ENCODE measurements at regions not wholly inside any gene's neighbourhood (a gene's known extent, or its start where the extent isn't known, plus 50 kb on each side); places are given as distances from the start of the nearest gene placed in this dataset.
"Not testable (repeated sequence)": the region's sequence is repeated elsewhere in the genome, so short reads cannot be mapped to it uniquely, and the experiment has no call there.

DNA sequence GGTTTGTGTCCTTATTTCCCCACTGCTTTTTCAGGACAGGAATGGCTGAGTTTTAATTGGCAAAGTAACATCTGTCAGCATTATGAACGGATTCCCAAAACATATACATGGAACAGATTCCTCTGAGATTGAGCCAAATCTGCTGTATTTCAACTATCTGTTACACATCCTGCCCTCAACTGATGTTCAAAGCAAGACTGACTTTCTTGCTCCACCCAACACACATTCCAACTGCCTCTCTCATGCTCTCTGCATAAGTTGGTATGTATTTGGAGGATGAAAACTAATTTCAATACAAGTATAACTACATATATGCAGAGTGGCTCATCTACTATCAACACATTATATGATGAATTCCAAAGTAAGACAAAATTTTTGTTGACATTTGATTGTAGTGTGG is 342.2 kb downstream of the GATA3 start:
- peak; percentile 53 for DNase-seq
- Histone ChIP-seq H3K4me3 (no peak overlapping the region), H3K9me3 (no peaks in the 10 kb centered on the region), H3K27me3 (no peaks in the 10 kb centered on the region), H3K36me3 (no peaks in the 10 kb centered on the region)

DNA sequence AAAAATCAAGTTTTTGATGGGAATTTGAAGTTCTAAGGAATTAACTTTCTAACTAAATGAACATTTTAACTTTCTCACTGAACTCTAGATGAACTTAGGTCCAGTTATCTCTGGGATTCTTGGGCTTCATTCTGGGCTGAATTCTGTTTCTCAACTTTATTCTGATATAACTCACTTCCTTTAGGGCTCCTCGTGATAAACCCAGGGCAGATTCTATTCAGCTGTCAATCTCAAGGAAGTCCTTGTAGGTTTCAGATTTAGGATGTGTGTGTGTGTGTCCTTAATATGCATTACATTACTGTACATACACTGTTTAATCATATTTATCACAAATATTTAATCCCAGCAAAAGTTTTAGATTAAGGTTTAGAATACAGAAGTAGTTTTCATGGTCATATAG is 344.3 kb downstream of the GATA3 start:
- Histone ChIP-seq H3K27me3 (no peaks in the 10 kb centered on the region), H3K4me3 (no peak overlapping the region), H3K36me3 (no peaks in the 10 kb centered on the region), H3K9me3 (no peaks in the 10 kb centered on the region)
- DNase-seq = no peak

DNA sequence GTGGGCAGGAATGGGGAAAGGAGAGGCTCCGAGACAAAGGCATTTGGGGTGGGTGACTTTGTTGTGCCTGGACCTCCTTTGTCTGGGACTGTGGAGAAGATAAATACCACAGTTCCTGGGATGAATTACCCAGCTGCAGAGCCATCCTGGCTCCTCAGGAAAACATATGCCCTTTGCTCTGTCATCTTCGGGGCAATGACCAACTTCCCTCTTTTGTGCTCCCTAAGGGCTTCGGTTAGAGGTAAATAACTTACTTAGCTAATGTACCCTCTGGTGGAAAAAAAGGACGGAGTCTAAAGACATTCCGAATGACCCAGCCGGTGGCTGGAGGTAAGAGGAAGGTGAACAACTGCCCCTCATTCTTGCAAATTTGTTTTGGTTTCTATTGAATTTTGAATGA is 345.7 kb downstream of the GATA3 start:
- no peaks in the 10 kb centered on the region for H3K36me3 ChIP-seq
- DNase-seq = no peak
- no peak overlapping the region for H3K4me3 ChIP-seq
- no peaks in the 10 kb centered on the region for H3K27me3 ChIP-seq
- H3K9me3 ChIP-seq = no peaks in the 10 kb centered on the region

DNA sequence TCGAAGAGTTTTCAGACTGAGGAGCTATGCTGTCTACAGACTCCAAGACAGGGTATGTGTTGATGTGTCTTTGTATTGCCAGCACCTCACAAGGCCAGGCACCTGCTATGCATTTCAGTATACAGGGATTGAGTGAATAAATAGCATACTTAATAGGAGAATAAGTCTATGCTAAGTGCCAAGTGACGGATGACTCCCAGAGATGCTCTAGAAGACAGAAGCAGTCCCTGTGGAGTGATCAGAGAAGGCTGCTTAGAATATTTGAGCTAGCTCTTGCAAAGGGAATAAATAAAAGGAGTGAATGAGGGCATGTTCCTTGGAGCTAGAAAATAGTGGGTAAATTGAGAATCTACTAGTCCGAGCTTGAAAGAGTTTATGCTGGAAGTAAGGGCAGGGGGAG is 346.4 kb downstream of the GATA3 start:
- no peaks in the 10 kb centered on the region for H3K27me3 ChIP-seq
- no peaks in the 10 kb centered on the region for H3K36me3 ChIP-seq
- no peak for DNase-seq
- no peaks in the 10 kb centered on the region for H3K9me3 ChIP-seq
- no peak overlapping the region for H3K4me3 ChIP-seq

DNA sequence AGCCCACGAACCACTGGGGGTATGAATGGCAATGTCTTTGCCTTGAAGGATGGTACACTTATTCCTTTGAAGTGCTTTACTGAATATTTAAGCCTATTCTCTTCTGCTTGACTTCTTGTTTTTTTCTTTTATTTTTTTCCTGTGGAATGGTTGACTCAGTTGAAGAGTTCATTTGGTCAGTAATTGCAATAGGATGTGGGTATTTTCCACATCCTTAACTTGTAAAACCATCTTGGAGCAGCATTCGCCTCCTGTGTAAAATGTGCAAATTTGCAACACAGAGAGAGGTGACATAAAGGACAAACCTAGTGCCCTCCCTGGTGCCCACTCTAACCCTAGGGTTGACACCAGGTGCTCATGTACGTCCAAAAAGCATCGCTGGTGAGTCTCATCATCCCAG is 347.0 kb downstream of the GATA3 start:
- Histone ChIP-seq H3K36me3 (no peaks in the 10 kb centered on the region), H3K9me3 (no peaks in the 10 kb centered on the region), H3K27me3 (no peaks in the 10 kb centered on the region), H3K4me3 (no peak overlapping the region)
- no peak for DNase-seq

DNA sequence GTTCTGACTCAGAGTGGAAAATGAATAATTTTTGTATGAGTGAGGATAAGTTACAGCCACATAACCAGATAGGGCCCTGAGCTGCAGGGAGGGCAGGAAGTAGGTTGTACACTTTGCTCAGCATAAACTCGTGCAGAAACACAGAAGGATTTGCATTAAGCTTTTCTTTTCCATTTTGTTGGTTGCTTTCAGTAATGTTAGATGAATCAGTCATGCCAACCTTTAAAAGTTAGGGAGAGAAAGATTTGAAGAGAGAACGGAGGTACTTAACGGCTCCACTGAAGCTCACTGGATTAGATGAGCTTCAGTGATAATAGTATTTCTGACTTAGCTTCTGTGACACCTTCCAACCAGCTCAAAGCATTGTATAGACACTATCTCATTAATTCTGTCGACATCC is 348.1 kb downstream of the GATA3 start:
- no peaks in the 10 kb centered on the region for H3K36me3 ChIP-seq
- no peaks in the 10 kb centered on the region for H3K27me3 ChIP-seq
- H3K9me3 ChIP-seq = no peaks in the 10 kb centered on the region
- no peak overlapping the region for H3K4me3 ChIP-seq
- no peak for DNase-seq

DNA sequence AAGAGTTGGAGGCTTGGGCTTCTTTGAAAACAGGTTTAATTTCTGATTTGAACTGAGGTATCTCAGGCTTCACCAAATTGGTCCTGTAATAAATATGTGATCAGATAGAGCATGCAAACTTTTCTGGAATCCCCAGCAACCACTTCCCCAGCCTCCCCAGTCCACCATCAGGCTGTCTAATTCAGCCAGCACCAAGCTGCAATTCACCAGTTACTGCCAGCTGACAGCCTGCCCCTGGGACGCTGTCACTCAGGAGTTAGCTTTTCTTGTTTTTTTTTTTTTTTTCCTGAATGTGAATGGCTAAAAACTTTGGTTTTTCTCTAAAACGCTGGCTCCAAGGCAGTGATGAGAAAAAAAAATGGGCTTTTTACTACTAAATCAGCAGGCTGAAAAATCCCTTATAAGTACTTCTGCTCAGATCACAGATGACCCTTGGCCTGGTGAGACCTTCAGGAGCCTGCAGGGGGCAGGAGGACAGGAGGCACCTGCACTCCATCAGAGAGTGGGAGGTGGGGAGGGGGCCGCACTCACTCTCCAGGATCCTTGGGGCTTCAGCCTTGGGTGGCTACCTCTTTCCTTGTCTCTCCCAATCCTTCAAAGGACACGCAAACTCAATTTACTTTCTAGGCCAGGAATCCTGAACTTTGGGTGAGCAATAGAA is 349.4 kb downstream of the GATA3 start:
- Histone ChIP-seq H3K9me3 (no peaks in the 10 kb centered on the region), H3K4me3 (no peak overlapping the region), H3K36me3 (no peaks in the 10 kb centered on the region), H3K27me3 (no peaks in the 10 kb centered on the region)
- no peak for DNase-seq

DNA sequence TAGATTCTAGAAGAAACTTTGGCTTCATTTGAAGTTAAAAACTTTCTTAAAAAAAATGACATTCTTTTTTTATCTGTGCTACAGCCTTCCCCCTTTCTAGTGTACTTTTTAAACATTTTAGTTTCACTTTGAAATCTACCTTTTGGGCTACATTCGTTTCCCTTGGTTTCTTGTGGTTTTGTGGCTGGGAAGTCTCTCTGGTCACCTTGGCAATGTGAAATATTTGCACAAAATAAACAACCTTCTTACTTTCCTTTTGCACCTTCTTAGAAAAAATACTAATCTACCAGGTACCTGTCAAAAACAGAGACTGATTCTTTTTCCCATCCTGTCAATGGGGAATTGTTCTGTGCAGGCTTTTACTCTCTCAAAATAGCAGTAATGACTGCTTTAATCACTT is 350.2 kb downstream of the GATA3 start:
- no peak for DNase-seq
- H3K4me3 ChIP-seq = peak overlapping the region; percentile 14
- no peaks in the 10 kb centered on the region for H3K36me3 ChIP-seq
- no peaks in the 10 kb centered on the region for H3K27me3 ChIP-seq
- H3K9me3 ChIP-seq = no peaks in the 10 kb centered on the region

DNA sequence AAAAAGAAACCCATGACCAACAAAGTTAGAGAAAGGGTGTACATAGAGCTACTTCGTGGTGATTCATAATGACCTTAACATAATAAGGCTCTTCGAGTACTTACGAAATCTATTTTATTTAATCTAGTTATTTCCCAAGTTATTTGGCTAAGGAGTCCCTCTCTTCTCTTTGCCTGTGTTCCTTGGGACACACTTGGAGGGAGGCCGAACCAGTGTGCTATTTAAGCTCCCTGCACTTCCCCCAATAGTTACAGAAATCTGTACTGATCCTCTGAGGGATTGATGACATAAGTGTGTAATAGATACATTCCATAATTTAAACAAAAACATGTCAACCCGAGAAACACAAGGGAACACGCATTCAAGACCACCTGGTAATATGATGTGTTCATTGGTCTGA is 351.1 kb downstream of the GATA3 start:
- H3K9me3 ChIP-seq = no peaks in the 10 kb centered on the region
- H3K27me3 ChIP-seq = no peaks in the 10 kb centered on the region
- no peak for DNase-seq
- H3K4me3 ChIP-seq = no peak overlapping the region
- no peaks in the 10 kb centered on the region for H3K36me3 ChIP-seq

DNA sequence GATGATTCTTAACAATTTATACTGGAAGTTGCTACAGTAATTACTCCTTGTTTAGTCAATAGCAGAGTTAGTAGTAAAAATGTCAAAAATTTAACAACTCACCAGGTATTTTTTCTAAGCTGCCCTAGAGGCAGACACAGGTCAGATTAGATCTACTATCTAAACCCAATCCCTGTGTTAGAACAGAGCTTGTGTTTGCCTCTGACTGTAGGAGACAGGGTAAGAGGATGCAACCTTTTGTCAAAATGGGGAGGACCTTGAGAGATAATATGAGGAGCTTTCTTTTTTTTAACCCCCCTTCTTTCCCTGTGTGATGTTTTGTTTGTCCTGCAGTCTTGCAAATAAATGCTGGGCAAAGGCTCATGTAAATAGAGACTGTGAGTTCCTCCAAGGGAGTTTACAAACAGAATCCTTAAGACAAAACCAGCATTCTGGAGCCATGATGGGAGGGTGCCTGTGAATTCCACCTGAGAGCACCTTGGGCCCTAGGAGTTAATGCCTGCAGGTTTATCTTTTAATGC is 353.1 kb downstream of the GATA3 start:
- no peaks in the 10 kb centered on the region for H3K36me3 ChIP-seq
- H3K27me3 ChIP-seq = no peaks in the 10 kb centered on the region
- no peak for DNase-seq
- no peaks in the 10 kb centered on the region for H3K9me3 ChIP-seq
- no peak overlapping the region for H3K4me3 ChIP-seq

DNA sequence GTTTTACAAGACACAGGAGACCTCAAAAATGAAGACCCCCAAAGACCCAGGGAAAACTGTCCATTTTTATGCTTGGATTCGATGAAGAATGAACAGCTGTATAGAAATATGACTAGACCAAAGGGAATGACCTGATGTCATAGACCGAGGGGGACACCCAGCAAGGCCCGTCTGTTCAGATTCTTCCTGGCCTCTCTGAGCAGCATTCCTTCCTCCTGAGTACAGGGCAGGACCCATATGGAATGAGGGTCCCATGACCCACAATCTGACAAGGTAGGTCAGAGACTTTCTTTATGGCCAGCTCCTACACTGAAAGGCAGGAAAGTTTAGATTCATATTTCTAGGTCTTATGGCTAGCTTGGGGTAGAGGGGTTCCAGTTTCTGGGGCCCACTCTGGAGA is 356.0 kb downstream of the GATA3 start:
- no peak overlapping the region for H3K4me3 ChIP-seq
- no peaks in the 10 kb centered on the region for H3K36me3 ChIP-seq
- H3K27me3 ChIP-seq = no peaks in the 10 kb centered on the region
- H3K9me3 ChIP-seq = no peaks in the 10 kb centered on the region
- DNase-seq = no peak

DNA sequence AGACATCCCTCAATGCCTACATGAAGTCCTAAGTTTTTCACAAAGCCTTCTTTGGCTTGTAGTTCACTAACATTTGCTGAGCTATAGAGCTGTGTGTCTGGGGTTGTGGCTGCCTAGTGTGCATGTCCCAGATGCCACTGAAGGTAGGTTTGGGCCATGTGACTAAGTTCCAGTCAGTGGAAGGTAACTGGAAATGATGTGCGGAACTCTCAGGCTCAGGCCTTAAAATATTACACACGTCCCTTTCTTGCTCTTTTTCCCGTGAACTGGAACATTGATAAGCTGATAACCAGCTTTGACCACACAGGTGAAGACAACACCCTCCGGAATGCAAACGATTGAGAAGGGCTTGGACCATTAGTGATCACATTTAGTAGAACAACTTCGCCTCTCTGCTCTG is 358.1 kb downstream of the GATA3 start:
- DNase-seq = no peak
- Histone ChIP-seq H3K36me3 (no peaks in the 10 kb centered on the region), H3K4me3 (no peak overlapping the region), H3K9me3 (no peaks in the 10 kb centered on the region), H3K27me3 (no peaks in the 10 kb centered on the region)

DNA sequence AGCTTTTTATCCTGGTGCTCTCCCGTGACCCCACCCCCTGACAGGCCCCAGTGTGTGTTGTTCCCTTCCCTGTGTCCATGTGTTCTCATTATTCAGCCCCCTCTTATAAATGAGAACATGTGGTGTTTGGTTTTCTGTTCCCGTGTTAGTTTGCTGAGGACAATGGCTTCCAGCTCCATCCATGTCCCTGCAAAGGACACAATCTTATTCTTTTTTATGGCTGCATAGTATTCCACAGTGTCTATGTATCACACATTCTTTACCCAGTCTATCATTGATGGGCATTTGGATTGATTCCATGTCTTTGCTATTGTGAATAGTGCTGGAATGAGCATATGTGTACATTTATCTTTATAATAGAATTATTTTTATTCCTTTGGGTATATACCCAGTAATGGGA is 360.5 kb downstream of the GATA3 start:
- H3K9me3 ChIP-seq, DNase-seq, H3K4me3 ChIP-seq, H3K36me3 ChIP-seq, H3K27me3 ChIP-seq: not testable (repeated sequence)

DNA sequence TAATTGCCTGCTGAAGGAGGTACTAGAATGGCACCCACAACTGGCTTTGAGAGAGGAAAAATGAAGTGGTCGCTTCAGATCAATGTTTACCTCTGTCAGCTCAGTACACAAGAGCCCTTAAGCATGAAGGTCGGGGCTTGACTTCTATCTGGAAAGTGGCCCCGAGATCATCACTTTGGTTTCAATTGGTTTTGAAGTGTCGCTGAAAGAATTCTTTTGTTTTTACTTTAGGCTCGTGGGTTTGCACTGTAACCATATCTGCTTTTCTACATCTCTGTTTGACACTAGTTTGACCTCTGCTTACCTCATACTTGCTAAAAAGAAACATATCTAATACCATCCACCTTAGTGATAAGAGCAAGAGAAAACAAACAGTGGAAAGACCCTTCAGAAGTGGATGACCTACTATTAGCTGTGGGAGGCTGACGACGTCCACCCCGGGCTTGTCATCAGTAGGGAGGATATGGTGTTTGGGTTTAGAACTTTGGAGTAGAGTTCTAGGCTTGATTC is 361.8 kb downstream of the GATA3 start:
- no peak overlapping the region for H3K4me3 ChIP-seq
- H3K9me3 ChIP-seq = no peaks in the 10 kb centered on the region
- H3K27me3 ChIP-seq = no peaks in the 10 kb centered on the region
- no peak for DNase-seq
- H3K36me3 ChIP-seq = no peaks in the 10 kb centered on the region

DNA sequence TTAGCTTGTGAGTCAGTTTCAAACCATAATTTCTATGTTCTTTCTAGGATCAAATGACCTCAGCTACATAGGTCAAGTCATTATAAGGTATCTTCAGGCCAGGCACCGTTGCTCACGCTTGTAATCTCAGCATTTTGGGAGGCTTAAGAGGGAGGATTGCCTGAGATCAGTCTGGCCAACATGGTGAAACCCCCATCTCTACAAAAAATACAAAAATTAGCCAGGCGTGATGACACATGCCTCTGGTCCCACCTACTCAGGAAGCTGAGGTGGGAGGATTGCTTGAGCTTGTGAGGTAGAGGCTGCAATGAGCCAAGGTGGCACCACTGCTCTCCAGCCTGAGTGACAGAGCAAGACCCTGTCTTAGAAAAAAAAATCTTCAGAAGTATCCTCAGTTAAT is 362.3 kb downstream of the GATA3 start:
- Histone ChIP-seq H3K4me3 (no peak overlapping the region), H3K27me3 (no peaks in the 10 kb centered on the region), H3K36me3 (no peaks in the 10 kb centered on the region), H3K9me3 (no peaks in the 10 kb centered on the region)
- DNase-seq = no peak

DNA sequence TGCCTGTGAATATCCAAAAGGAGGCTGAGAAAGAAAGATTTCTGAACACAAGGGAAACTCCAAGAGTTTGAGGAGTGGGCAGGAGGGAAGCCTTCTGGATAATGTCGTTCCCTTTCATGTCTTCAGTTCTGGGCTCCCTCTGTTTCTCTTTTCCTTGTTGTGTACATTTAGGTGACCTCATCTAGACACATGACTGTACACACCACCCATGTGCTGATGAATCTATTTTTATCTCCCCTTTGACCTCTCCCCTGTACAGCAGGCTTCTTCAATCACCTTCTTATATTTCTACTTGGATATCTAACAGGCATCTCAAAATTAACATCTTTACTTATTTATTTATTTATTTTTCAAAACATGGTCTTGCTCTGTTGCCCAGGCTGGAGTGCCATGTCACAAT is 363.1 kb downstream of the GATA3 start:
- Histone ChIP-seq H3K4me3 (no peak overlapping the region), H3K36me3 (no peaks in the 10 kb centered on the region), H3K9me3 (no peaks in the 10 kb centered on the region), H3K27me3 (no peaks in the 10 kb centered on the region)
- DNase-seq = no peak

DNA sequence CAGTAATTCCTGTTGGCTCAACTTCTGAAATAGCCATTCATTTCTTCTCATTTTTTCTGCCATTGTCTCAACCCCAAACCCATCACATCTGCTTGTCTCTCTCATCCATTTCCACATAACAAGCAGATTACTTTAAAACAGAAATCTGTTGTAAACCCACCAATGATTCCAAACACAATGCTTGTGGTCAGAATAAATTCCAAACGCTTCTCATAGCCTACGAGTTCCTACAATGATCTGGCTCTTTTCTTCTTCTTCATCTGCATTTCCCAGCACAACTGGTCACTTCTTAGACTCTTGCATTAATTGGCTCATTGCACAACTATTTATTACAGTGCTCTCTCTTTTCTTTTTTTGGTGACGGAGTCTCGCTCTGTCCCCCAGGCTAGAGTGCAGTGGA is 364.1 kb downstream of the GATA3 start:
- H3K4me3 ChIP-seq = no peak overlapping the region
- H3K9me3 ChIP-seq = no peaks in the 10 kb centered on the region
- no peak for DNase-seq
- no peaks in the 10 kb centered on the region for H3K36me3 ChIP-seq
- no peaks in the 10 kb centered on the region for H3K27me3 ChIP-seq

DNA sequence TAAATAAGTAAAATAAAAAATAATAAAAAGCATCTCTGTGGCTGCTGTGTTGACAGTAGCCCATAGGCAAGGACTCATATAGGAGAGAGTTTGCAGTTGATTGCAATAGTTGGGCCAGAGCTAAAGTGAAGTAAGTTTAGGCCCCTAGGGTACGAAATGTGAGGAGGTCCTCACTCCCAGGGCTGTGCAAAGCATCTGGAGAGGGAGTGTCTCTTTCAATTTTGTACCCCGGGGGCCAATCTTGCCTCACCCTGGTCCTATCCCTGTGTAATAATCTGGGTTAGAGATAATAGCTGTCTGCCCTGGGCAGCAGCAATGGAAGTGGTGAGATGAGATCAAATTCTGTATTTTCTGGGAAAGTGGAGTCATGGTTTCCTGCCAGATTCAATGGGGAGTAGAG is 365.7 kb downstream of the GATA3 start:
- DNase-seq = no peak
- Histone ChIP-seq H3K9me3 (no peaks in the 10 kb centered on the region), H3K4me3 (no peak overlapping the region), H3K27me3 (no peaks in the 10 kb centered on the region), H3K36me3 (no peaks in the 10 kb centered on the region)
